Dendritic cell treated with granulocyte-macrophage colony-stimulating factor and Interleukin-4, amounts not matched to agents 40 ng/mL and 50 ng/mL, for 4 days (primary cell): ENCODE measurements at regions not wholly inside any gene's neighbourhood (a gene's known extent, or its start where the extent isn't known, plus 50 kb on each side); places are given as distances from the start of the nearest gene placed in this dataset.

Experiments
- H3K27ac Mint-ChIP-seq: one replicate; pipeline ENCODE4 v1.8.0; 2022; ENCODE audit warnings: mild to moderate bottlenecking, mixed read lengths
- H3K27me3 Mint-ChIP-seq: one replicate; pipeline ENCODE4 v1.8.0; 2022; ENCODE audit warnings: mild to moderate bottlenecking, mixed read lengths
- H3K36me3 Mint-ChIP-seq: one replicate; pipeline ENCODE4 v1.8.0; 2022; ENCODE audit warnings: low read depth, mixed read lengths
- H3K4me1 Mint-ChIP-seq: one replicate; pipeline ENCODE4 v1.8.0; 2022; ENCODE audit warnings: low read depth, mixed read lengths
- H3K4me3 Mint-ChIP-seq: one replicate; pipeline ENCODE4 v1.8.0; 2022; ENCODE audit warnings: mild to moderate bottlenecking, moderate library complexity, mixed read lengths
- H3K9me3 Mint-ChIP-seq: one replicate; pipeline ENCODE4 v1.8.0; 2022; ENCODE audit warnings: mixed read lengths
- intact Hi-C: fragments of 100-400 bp; cut with micrococcal nuclease; formaldehyde crosslinking; loops from one replicate; pipeline ENCODE4 v1.15.0; 2022

DNA sequence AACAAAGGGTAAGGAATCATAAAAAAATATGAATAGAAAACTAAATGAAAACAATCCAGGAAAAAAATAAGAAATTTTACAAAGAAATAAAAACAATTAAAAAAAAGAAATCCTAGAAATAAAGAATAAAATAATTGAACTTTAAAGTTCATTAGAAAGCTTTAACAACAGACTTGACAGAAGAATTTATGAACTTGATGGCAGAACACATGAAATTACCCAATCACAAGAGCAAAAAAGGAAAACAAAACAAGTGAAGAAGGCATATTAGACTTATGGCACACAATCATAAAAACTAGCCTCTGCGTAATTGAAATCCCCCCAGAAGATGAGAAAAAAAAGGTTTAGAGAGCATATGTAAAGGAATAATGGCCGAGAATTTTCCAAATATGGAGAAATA is 802.5 kb upstream of the B3GALT2 start:
- Mint-ChIP-seq H3K4me1 (no peaks in the 10 kb centered on the region), H3K27me3 (no peaks in the 10 kb centered on the region), H3K36me3 (no peaks in the 10 kb centered on the region), H3K27ac (no peak overlapping the region), H3K9me3 (peaks cover 49% of the 10 kb centered on the region), H3K4me3 (no peak overlapping the region)
- intact Hi-C loops = no loop called here

DNA sequence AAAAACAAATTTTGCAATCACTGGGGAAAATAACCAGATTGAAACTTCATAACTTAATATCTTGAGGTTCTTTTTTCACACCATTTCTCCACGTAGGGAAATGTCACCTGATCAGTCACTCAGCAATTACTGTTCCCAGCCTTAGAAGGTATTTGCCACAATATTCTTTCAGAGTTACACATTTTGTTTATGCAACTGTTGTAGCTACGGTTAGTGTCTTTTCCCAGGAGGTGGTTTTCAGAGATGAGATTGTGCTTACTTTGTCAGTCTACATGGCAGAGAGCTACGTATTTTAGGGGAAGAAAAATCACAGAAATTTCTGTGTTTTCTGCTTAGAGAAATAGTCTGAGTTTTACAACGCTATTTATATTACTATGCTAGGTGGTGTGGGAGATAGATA is 792.8 kb upstream of the B3GALT2 start:
- intact Hi-C loops = no loop called here
- Mint-ChIP-seq H3K4me3 (no peak overlapping the region), H3K27me3 (no peaks in the 10 kb centered on the region), H3K36me3 (no peaks in the 10 kb centered on the region), H3K9me3 (no peaks in the 10 kb centered on the region), H3K4me1 (no peaks in the 10 kb centered on the region), H3K27ac (no peak overlapping the region)

DNA sequence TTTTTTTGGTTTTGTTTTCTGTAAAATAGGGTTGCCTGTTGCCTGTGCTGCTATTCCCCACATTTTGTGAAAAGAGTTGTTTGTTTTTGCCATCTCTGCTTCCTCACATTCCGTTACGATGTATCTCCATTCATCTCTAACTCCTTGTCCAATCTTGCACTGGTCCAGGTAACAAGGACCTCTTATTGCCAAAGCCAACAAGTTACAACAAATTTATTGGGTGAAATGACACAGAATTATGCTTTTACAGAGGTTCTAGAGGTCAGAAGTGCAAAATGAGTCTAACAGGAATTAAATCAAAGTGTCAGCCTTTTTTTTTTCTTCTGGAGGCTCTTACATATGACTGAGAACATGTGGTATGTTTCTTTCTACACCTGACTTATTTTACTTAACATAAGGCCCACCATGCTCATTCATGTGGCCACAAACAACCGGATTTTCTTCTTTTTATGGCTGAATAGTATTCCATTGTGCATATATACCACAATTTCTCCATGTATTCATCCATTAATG is 787.9 kb upstream of the B3GALT2 start:
- no peak overlapping the region for H3K4me3 Mint-ChIP-seq
- no peaks in the 10 kb centered on the region for H3K4me1 Mint-ChIP-seq
- intact Hi-C loops = no loop called here
- no peaks in the 10 kb centered on the region for H3K27me3 Mint-ChIP-seq
- H3K36me3 Mint-ChIP-seq = no peaks in the 10 kb centered on the region
- H3K27ac Mint-ChIP-seq = no peak overlapping the region
- peaks cover 8% of the 10 kb centered on the region for H3K9me3 Mint-ChIP-seq

DNA sequence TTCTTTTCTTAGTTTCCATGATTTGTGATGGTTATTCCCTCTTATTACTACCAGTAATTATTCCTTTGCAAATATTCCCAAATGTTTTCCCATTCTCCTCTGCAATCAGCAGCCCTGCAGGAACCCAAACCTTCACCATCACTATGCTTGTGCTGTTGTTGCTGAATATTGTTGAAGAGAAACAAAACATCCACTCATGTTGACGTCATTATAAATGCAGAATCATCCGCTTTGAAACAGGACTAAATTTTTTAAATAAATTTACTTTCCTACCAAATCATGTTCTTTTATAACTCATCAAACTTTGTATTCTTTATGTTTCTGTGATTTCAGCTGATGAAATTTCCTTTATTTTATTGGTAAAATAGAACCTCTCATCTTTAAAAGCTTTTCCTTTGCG is 787.0 kb upstream of the B3GALT2 start:
- H3K27ac Mint-ChIP-seq = no peak overlapping the region
- intact Hi-C loops = no loop called here
- H3K27me3 Mint-ChIP-seq = no peaks in the 10 kb centered on the region
- no peaks in the 10 kb centered on the region for H3K4me1 Mint-ChIP-seq
- no peak overlapping the region for H3K4me3 Mint-ChIP-seq
- H3K36me3 Mint-ChIP-seq = no peaks in the 10 kb centered on the region
- H3K9me3 Mint-ChIP-seq = peaks cover 8% of the 10 kb centered on the region

DNA sequence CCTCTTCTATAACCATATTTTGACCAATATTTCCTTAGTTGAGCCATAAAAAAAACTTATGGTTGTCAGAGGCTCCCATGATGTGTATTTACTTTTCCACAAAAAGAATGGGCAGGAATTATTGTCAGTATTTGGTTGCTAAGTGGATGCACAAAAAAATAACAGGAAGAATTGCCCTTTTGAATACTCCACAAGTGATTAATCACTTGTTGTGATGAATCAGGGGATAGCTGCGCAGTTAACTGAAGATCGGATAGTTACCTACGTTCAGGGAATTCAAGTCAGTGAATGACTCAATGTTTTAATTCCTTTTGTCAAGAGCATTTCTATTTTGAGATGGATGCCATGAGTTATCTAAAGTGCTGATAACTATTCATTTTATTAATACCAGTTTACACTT is 785.2 kb upstream of the B3GALT2 start:
- no peaks in the 10 kb centered on the region for H3K36me3 Mint-ChIP-seq
- intact Hi-C loops = no loop called here

DNA sequence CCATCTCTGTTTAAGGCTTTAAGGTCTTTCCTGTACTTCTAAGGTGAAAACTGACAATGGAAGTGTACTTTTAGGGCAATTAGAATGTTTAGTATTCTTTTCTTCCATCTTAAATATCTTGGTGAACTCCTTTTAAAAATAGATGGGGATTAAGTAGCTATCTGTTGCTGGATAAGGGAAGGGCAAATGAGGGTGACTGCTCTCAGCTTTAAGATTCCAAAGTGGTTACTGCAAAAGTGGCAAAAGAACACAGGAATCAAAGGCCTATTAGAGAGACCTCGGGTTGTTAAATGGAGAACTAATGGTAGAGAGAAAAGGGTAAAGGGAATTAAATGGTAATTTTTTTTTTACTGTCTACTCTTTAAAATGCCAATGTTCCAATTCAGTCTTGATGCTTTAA is 774.1 kb upstream of the B3GALT2 start:
- no peak overlapping the region for H3K4me3 Mint-ChIP-seq
- no peaks in the 10 kb centered on the region for H3K4me1 Mint-ChIP-seq
- no peak overlapping the region for H3K27ac Mint-ChIP-seq
- no peaks in the 10 kb centered on the region for H3K36me3 Mint-ChIP-seq
- H3K27me3 Mint-ChIP-seq = no peaks in the 10 kb centered on the region
- intact Hi-C loops = no loop called here
- peaks cover 10% of the 10 kb centered on the region for H3K9me3 Mint-ChIP-seq

More for the DNA sequence above, 785.2 kb upstream of the B3GALT2 start:
- Mint-ChIP-seq H3K27me3 (no peaks in the 10 kb centered on the region), H3K4me3 (no peak overlapping the region), H3K9me3 (peaks cover 17% of the 10 kb centered on the region), H3K27ac (no peak overlapping the region), H3K4me1 (no peaks in the 10 kb centered on the region)

DNA sequence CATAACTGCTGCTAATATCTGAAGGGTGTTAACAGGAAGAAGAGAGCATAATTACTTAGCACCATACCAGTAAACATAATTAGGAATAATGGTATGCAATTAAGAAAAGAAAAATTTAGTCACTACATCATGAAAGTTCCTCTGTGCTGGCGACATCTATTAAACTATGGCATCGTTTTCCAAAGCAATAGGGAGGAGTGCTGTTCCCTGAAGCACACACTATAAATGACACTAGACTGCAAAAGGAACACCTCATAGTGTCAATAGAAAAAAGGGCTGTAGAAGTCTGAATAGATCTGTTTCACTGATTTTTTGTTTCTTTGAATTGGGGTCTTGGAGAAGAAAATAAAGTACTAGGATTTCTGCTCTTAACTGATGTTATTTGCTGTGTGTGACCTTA is 773.6 kb upstream of the B3GALT2 start:
- Mint-ChIP-seq H3K27ac (no peak overlapping the region), H3K4me1 (no peaks in the 10 kb centered on the region), H3K27me3 (no peaks in the 10 kb centered on the region), H3K36me3 (no peaks in the 10 kb centered on the region), H3K9me3 (peaks cover 10% of the 10 kb centered on the region), H3K4me3 (no peak overlapping the region)
- intact Hi-C loops = no loop called here

DNA sequence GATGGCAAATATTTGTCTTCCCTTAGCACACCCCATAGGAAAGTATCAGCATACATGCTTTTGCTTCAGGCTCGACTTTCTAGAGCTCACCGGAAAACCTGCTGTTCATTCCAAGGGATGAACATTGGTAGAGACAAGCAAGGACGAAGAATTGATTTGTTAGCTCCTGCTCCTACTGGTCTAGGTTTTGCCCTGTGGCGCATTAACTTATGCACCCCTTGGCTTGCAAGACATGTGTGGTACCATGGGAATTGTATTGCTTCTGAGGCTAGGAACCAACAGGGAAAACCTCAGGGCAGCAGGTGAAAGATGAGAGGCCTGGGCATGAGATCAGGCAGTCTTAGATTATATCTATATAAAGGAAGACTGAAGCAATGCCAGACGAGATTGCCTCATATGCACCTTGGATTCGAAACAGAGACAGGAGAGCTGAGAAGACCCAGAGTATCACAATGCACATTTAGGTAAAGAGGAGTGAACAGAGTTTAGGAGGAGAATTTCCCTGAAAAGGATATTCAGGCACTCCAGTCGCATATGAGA is 771.2 kb upstream of the B3GALT2 start:
- Mint-ChIP-seq H3K27ac (no peak overlapping the region), H3K9me3 (peaks cover 10% of the 10 kb centered on the region), H3K4me1 (no peaks in the 10 kb centered on the region), H3K36me3 (no peaks in the 10 kb centered on the region), H3K27me3 (no peaks in the 10 kb centered on the region), H3K4me3 (no peak overlapping the region)
- intact Hi-C loops = no loop called here

DNA sequence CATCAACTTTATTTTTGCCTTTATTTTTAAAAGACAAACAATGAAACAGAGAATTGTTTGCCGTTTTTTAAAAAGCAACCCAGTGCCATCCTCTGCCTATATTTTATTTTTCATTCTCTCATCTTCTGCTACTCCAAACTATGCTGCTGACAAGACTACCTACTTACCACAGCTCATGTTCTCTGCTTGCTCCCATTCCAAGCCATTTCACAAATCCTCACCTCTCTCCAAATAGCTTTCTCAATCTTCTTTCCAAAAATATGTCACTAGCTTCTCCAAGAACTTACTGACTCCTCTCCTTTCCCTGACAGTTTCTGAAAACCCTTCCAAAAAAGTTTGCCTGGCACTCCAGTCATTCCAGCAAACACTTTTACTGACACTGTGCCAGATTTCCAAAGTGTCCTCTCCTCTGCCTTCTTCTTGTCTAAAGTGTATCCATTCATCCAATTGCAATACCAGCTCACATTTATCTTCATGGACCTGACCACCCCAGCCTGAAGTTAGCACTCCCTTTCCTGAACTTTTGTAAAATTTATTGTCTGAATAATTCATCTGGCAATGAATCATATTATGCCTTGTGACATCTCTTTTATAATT is 766.5 kb upstream of the B3GALT2 start:
- Mint-ChIP-seq H3K36me3 (no peaks in the 10 kb centered on the region), H3K4me1 (no peaks in the 10 kb centered on the region), H3K9me3 (peaks cover 5% of the 10 kb centered on the region), H3K27ac (no peak overlapping the region), H3K27me3 (no peaks in the 10 kb centered on the region), H3K4me3 (no peak overlapping the region)
- intact Hi-C loops = no loop called here

DNA sequence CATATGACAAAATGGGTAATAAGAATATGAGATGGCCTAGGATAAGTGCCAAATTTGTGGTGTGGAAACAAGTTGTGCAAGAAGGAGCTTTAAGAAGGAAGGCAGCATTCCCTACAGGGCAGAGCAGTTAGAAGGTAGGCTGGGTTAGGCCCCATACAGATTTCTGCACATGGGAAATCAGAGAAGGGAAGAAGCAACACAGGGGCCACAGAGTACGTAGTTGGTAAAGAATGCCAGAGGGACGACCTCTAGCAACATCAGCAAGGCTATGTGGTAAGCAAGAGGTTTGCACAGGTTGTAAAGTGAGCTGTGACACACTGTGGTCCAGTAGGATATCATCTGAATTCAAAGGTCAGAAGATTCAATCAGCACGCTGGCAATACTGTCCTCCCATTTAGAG is 765.6 kb upstream of the B3GALT2 start:
- no peaks in the 10 kb centered on the region for H3K9me3 Mint-ChIP-seq
- no peaks in the 10 kb centered on the region for H3K27me3 Mint-ChIP-seq
- no peak overlapping the region for H3K4me3 Mint-ChIP-seq
- no peak overlapping the region for H3K27ac Mint-ChIP-seq
- H3K36me3 Mint-ChIP-seq = no peaks in the 10 kb centered on the region
- intact Hi-C loops = no loop called here
- no peaks in the 10 kb centered on the region for H3K4me1 Mint-ChIP-seq

DNA sequence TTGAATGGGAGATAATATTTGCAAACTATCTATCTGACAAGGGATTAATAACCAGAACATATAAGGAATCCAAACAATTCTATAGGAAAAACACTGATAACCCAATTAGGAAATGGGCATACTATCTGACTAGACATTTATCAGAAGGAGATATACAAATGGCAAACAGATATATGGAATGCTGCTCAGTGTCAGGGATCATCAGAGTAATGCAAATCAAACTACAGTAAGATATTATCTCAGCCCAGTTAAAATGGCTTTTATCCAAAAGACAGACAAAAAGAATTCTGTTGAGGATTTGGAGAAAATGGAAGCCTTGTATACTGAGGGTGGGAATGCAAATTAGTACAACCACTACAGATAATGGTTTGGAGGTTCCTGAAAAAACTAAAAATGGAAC is 758.0 kb upstream of the B3GALT2 start:
- intact Hi-C loops = no loop called here
- Mint-ChIP-seq H3K4me1 (no peaks in the 10 kb centered on the region), H3K4me3 (no peak overlapping the region), H3K27ac (no peak overlapping the region), H3K9me3 (peaks cover 42% of the 10 kb centered on the region), H3K36me3 (no peaks in the 10 kb centered on the region), H3K27me3 (no peaks in the 10 kb centered on the region)

DNA sequence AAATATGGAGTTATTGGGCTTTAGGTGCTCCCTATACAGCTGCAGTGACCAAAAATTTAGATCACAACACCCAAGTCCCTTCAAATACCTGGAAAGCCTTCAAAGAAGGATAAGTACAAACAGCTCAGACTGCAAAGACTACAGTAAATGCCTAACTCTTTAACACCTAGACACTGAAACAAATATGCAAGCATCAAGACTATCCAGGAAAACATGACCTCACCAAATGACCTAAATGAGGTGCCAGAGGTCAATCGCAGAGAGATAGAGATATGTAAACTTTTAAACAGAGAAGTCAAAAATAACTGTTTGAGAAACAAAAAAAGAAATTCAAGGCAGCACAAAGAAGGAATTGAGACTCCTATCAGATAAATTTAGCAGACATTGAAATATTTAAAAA is 753.8 kb upstream of the B3GALT2 start:
- no peak overlapping the region for H3K27ac Mint-ChIP-seq
- H3K4me3 Mint-ChIP-seq = no peak overlapping the region
- intact Hi-C loops = no loop called here
- peaks cover 32% of the 10 kb centered on the region for H3K9me3 Mint-ChIP-seq
- H3K4me1 Mint-ChIP-seq = no peaks in the 10 kb centered on the region
- H3K27me3 Mint-ChIP-seq = no peaks in the 10 kb centered on the region
- no peaks in the 10 kb centered on the region for H3K36me3 Mint-ChIP-seq

DNA sequence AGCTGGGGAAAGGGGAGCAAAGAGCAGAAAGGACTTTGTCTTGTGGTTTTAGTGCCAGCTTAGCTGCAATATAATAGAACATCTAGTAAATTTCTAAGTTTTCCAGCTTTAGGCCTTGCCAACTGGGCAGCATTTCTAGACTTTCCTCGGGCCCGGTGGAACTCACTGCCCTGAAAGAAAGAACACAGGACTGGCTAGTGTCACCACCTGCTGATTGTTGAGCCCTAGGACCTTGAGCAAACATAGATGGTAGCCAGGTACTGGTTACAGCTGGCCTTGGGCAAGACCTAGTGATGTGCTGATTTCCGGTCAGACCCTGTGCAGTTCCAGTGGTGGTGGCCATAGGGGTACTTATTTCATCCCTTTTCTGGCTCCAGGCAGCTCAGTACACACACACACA is 753.2 kb upstream of the B3GALT2 start:
- Mint-ChIP-seq H3K27me3 (no peaks in the 10 kb centered on the region), H3K4me1 (no peaks in the 10 kb centered on the region), H3K27ac (no peak overlapping the region), H3K36me3 (no peaks in the 10 kb centered on the region), H3K4me3 (no peak overlapping the region), H3K9me3 (peaks cover 26% of the 10 kb centered on the region)
- intact Hi-C loops = no loop called here

DNA sequence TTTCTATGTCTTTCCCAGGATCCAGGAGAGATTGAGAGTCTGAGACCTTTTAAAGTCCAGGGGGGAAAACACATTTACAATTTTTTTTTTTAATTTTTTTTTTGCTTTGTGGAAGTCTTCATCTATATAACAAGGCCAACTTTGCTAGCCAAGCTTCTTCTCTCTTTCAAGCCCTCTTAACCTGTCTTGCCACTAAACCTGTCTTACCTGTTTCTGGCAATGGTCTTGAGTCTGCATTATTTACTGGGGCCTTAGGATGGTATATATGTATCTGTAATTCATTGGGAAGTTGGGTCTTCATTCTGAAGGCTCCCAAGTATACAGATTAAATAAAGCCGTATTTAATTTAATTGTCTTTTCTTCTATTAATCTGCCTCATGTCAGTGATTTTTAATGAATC is 750.9 kb upstream of the B3GALT2 start:
- intact Hi-C loops = no loop called here
- H3K27ac Mint-ChIP-seq = no peak overlapping the region
- H3K36me3 Mint-ChIP-seq = no peaks in the 10 kb centered on the region
- no peaks in the 10 kb centered on the region for H3K4me1 Mint-ChIP-seq
- no peak overlapping the region for H3K4me3 Mint-ChIP-seq
- H3K27me3 Mint-ChIP-seq = no peaks in the 10 kb centered on the region
- peaks cover 17% of the 10 kb centered on the region for H3K9me3 Mint-ChIP-seq

DNA sequence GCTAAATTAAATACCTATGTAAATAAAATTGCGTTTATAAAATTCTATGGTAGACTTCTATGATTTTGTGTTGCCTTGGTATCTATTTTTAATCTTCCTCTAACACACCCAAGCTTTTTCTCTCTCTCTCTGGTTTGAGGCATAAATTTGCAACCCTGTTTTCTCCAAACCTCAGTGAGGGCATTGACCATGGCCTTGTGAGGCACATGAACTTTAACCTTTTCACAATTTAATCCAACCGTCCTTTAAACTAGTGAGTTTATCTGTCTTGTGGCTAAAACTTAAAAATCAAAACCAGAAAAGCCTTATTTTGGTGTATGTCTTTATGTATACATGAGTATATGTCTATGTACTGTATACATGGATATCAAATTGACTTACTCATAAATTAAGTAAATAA is 746.6 kb upstream of the B3GALT2 start:
- Mint-ChIP-seq H3K4me3 (no peak overlapping the region), H3K27me3 (no peaks in the 10 kb centered on the region), H3K27ac (no peak overlapping the region), H3K9me3 (peaks cover 25% of the 10 kb centered on the region), H3K36me3 (no peaks in the 10 kb centered on the region), H3K4me1 (no peaks in the 10 kb centered on the region)
- intact Hi-C loops = no loop called here
